ENCODE measurements at regions not wholly inside any gene's neighbourhood (a gene's known extent, or its start where the extent isn't known, plus 50 kb on each side); places are given as distances from the start of the nearest gene placed in this dataset.
"Not testable (repeated sequence)": the region's sequence is repeated elsewhere in the genome, so short reads cannot be mapped to it uniquely, and the experiment has no call there.

GRCh38 chr1:196007763-196008162 is 600.5 kb downstream of the KCNT2 start:
- H3K9me3 ChIP-seq (ENCODE audit: control insufficient read depth, low read length) = no peaks in the 10 kb centered on the region
- H3K4me3 ChIP-seq (ENCODE audit: extremely low read depth, insufficient read depth, low read length, poor library complexity, severe bottlenecking) = no peak overlapping the region
- H3K27ac ChIP-seq (ENCODE audit: low read depth, low read length, severe bottlenecking) = no peak overlapping the region
- WGBS, 2 experiments (ENCODE audit: insufficient coverage in 2 of 2) = no CpG with 5 or more reads among the region's 1 CpG
- H3K36me3 ChIP-seq (ENCODE audit: control insufficient read depth, insufficient read depth, low read length) = no peaks in the 10 kb centered on the region
- H3K4me1 ChIP-seq (ENCODE audit: control insufficient read depth, insufficient read depth, low read length, poor library complexity, severe bottlenecking) = no peaks in the 10 kb centered on the region

GRCh38 chr1:196005426-196005825 is 602.8 kb downstream of the KCNT2 start:
- Histone ChIP-seq H3K4me1 (ENCODE audit: control insufficient read depth, insufficient read depth, low read length, poor library complexity, severe bottlenecking) (no peaks in the 10 kb centered on the region), H3K9me3 (ENCODE audit: control insufficient read depth, low read length) (no peaks in the 10 kb centered on the region), H3K27ac (ENCODE audit: low read depth, low read length, severe bottlenecking) (no peak overlapping the region), H3K36me3 (ENCODE audit: control insufficient read depth, insufficient read depth, low read length) (no peaks in the 10 kb centered on the region), H3K4me3 (ENCODE audit: extremely low read depth, insufficient read depth, low read length, poor library complexity, severe bottlenecking) (no peak overlapping the region)
- WGBS, 2 experiments (ENCODE audit: insufficient coverage in 2 of 2) = no CpG with 5 or more reads among the region's 1 CpG

- H3K4me3 ChIP-seq (ENCODE audit: extremely low read depth, insufficient read depth, low read length, poor library complexity, severe bottlenecking); H3K4me1 ChIP-seq (ENCODE audit: control insufficient read depth, insufficient read depth, low read length, poor library complexity, severe bottlenecking); H3K36me3 ChIP-seq (ENCODE audit: control insufficient read depth, insufficient read depth, low read length); H3K27ac ChIP-seq (ENCODE audit: low read depth, low read length, severe bottlenecking); H3K9me3 ChIP-seq (ENCODE audit: control insufficient read depth, low read length): not testable (repeated sequence)
- WGBS, 2 experiments (ENCODE audit: insufficient coverage in 2 of 2) = 7 to 63% methylated on average over 2 to 3 of the region's 5 CpGs
Measured at GRCh38 chr1:196004388-196004787, 603.9 kb downstream of the KCNT2 start.

- 56 to 63% methylated on average over 2 of the region's 3 CpGs for WGBS, 2 experiments (ENCODE audit: insufficient coverage in 2 of 2)
- H3K27ac ChIP-seq (ENCODE audit: low read depth, low read length, severe bottlenecking) = no peak overlapping the region
- no peaks in the 10 kb centered on the region for H3K9me3 ChIP-seq (ENCODE audit: control insufficient read depth, low read length)
- no peak overlapping the region for H3K4me3 ChIP-seq (ENCODE audit: extremely low read depth, insufficient read depth, low read length, poor library complexity, severe bottlenecking)
- H3K36me3 ChIP-seq (ENCODE audit: control insufficient read depth, insufficient read depth, low read length) = no peaks in the 10 kb centered on the region
- H3K4me1 ChIP-seq (ENCODE audit: control insufficient read depth, insufficient read depth, low read length, poor library complexity, severe bottlenecking) = no peaks in the 10 kb centered on the region
Measured at GRCh38 chr1:196002906-196003305, 605.3 kb downstream of the KCNT2 start.

GRCh38 chr1:196002296-196002695 is 605.9 kb downstream of the KCNT2 start:
- H3K36me3 ChIP-seq (ENCODE audit: control insufficient read depth, insufficient read depth, low read length); H3K4me3 ChIP-seq (ENCODE audit: extremely low read depth, insufficient read depth, low read length, poor library complexity, severe bottlenecking); H3K4me1 ChIP-seq (ENCODE audit: control insufficient read depth, insufficient read depth, low read length, poor library complexity, severe bottlenecking); H3K27ac ChIP-seq (ENCODE audit: low read depth, low read length, severe bottlenecking); H3K9me3 ChIP-seq (ENCODE audit: control insufficient read depth, low read length): not testable (repeated sequence)
- 94 to 96% methylated on average over 2 of the region's 4 CpGs for WGBS, 2 experiments (ENCODE audit: insufficient coverage in 2 of 2)

GRCh38 chr1:196001188-196001587 is 607.1 kb downstream of the KCNT2 start:
- Histone ChIP-seq H3K4me3 (ENCODE audit: extremely low read depth, insufficient read depth, low read length, poor library complexity, severe bottlenecking) (no peak overlapping the region), H3K36me3 (ENCODE audit: control insufficient read depth, insufficient read depth, low read length) (no peaks in the 10 kb centered on the region), H3K27ac (ENCODE audit: low read depth, low read length, severe bottlenecking) (no peak overlapping the region), H3K4me1 (ENCODE audit: control insufficient read depth, insufficient read depth, low read length, poor library complexity, severe bottlenecking) (no peaks in the 10 kb centered on the region), H3K9me3 (ENCODE audit: control insufficient read depth, low read length) (no peaks in the 10 kb centered on the region)
- WGBS, 2 experiments (ENCODE audit: insufficient coverage in 2 of 2) = 93 to 94% methylated on average over 2 of the region's 3 CpGs

GRCh38 chr1:195999022-195999421 is 609.2 kb downstream of the KCNT2 start:
- Histone ChIP-seq H3K9me3 (ENCODE audit: control insufficient read depth, low read length) (no peaks in the 10 kb centered on the region), H3K27ac (ENCODE audit: low read depth, low read length, severe bottlenecking) (no peak overlapping the region), H3K4me1 (ENCODE audit: control insufficient read depth, insufficient read depth, low read length, poor library complexity, severe bottlenecking) (no peaks in the 10 kb centered on the region), H3K36me3 (ENCODE audit: control insufficient read depth, insufficient read depth, low read length) (no peaks in the 10 kb centered on the region), H3K4me3 (ENCODE audit: extremely low read depth, insufficient read depth, low read length, poor library complexity, severe bottlenecking) (no peak overlapping the region)
- WGBS, 2 experiments (ENCODE audit: insufficient coverage in 2 of 2) = 91% methylated on average over 1 of the region's 2 CpGs; no CpG with 5 or more reads in 1 of the 2 experiments

GRCh38 chr1:195981448-195982139 is 626.6 kb downstream of the KCNT2 start:
- Histone ChIP-seq H3K36me3 (ENCODE audit: control insufficient read depth, insufficient read depth, low read length) (no peaks in the 10 kb centered on the region), H3K9me3 (ENCODE audit: control insufficient read depth, low read length) (no peaks in the 10 kb centered on the region), H3K27ac (ENCODE audit: low read depth, low read length, severe bottlenecking) (no peak overlapping the region), H3K4me3 (ENCODE audit: extremely low read depth, insufficient read depth, low read length, poor library complexity, severe bottlenecking) (no peak overlapping the region), H3K4me1 (ENCODE audit: control insufficient read depth, insufficient read depth, low read length, poor library complexity, severe bottlenecking) (peaks cover 4% of the 10 kb centered on the region)
- WGBS, 2 experiments (ENCODE audit: insufficient coverage in 2 of 2) = 92 to 97% methylated on average over 3 of the region's 3 CpGs

GRCh38 chr1:195979646-195980045 is 628.6 kb downstream of the KCNT2 start:
- no peaks in the 10 kb centered on the region for H3K36me3 ChIP-seq (ENCODE audit: control insufficient read depth, insufficient read depth, low read length)
- H3K4me3 ChIP-seq (ENCODE audit: extremely low read depth, insufficient read depth, low read length, poor library complexity, severe bottlenecking) = no peak overlapping the region
- no peak overlapping the region for H3K27ac ChIP-seq (ENCODE audit: low read depth, low read length, severe bottlenecking)
- peaks cover 4% of the 10 kb centered on the region for H3K4me1 ChIP-seq (ENCODE audit: control insufficient read depth, insufficient read depth, low read length, poor library complexity, severe bottlenecking)
- H3K9me3 ChIP-seq (ENCODE audit: control insufficient read depth, low read length) = no peaks in the 10 kb centered on the region
- WGBS, 2 experiments (ENCODE audit: insufficient coverage in 2 of 2) = 67 to 100% methylated on average over 1 of the region's 1 CpG

- WGBS, 2 experiments (ENCODE audit: insufficient coverage in 2 of 2) = 80 to 86% methylated on average over 1 of the region's 1 CpG
- H3K27ac ChIP-seq (ENCODE audit: low read depth, low read length, severe bottlenecking) = no peak overlapping the region
- no peak overlapping the region for H3K4me3 ChIP-seq (ENCODE audit: extremely low read depth, insufficient read depth, low read length, poor library complexity, severe bottlenecking)
- no peaks in the 10 kb centered on the region for H3K9me3 ChIP-seq (ENCODE audit: control insufficient read depth, low read length)
- H3K4me1 ChIP-seq (ENCODE audit: control insufficient read depth, insufficient read depth, low read length, poor library complexity, severe bottlenecking) = peaks cover 3% of the 10 kb centered on the region
- no peaks in the 10 kb centered on the region for H3K36me3 ChIP-seq (ENCODE audit: control insufficient read depth, insufficient read depth, low read length)
Measured at GRCh38 chr1:195973311-195973904, 634.8 kb downstream of the KCNT2 start.

- Histone ChIP-seq H3K36me3 (ENCODE audit: control insufficient read depth, insufficient read depth, low read length) (no peaks in the 10 kb centered on the region), H3K27ac (ENCODE audit: low read depth, low read length, severe bottlenecking) (no peak overlapping the region), H3K9me3 (ENCODE audit: control insufficient read depth, low read length) (no peaks in the 10 kb centered on the region), H3K4me1 (ENCODE audit: control insufficient read depth, insufficient read depth, low read length, poor library complexity, severe bottlenecking) (peaks cover 3% of the 10 kb centered on the region), H3K4me3 (ENCODE audit: extremely low read depth, insufficient read depth, low read length, poor library complexity, severe bottlenecking) (no peak overlapping the region)
- 100% methylated on average over 1 of the region's 1 CpG; no CpG with 5 or more reads in 1 of the 2 experiments for WGBS, 2 experiments (ENCODE audit: insufficient coverage in 2 of 2)
Measured at GRCh38 chr1:195971589-195971988, 636.7 kb downstream of the KCNT2 start.
